NCI-H1694 treated with DMSO at 0.1 percent for 48 hours (cell line): ENCODE measurements at regions not wholly inside any gene's neighbourhood (a gene's known extent, or its start where the extent isn't known, plus 50 kb on each side); places are given as distances from the start of the nearest gene placed in this dataset.
A peak's percentile ranks its signal among the peaks of the same experiment; 100 is the strongest.

Experiments used
- DNase-seq: peaks from one replicate; lab custom pipeline; 2025; lab: John Stamatoyannopoulos, UW

DNA sequence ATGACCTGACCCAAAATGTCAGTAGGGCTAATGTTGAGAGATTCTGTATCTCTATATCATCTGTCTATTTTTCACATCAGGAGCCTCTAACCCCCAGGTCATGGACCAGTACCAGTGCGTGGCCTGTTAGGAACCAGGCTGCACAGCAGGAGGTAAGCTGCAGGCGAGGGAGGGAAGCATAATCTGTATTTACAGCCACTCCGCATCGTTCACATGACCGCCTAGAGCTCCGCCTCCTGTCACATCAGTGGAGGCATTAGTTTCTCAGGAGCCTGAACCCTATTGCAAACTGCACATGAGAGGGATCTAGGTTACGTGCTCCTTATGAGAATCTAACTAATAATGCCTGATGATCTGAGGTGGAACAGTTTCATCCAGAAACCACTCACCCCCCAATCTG lies 180.6 kb downstream of the RDH14 start:
- DNase-seq, result no peak

DNA sequence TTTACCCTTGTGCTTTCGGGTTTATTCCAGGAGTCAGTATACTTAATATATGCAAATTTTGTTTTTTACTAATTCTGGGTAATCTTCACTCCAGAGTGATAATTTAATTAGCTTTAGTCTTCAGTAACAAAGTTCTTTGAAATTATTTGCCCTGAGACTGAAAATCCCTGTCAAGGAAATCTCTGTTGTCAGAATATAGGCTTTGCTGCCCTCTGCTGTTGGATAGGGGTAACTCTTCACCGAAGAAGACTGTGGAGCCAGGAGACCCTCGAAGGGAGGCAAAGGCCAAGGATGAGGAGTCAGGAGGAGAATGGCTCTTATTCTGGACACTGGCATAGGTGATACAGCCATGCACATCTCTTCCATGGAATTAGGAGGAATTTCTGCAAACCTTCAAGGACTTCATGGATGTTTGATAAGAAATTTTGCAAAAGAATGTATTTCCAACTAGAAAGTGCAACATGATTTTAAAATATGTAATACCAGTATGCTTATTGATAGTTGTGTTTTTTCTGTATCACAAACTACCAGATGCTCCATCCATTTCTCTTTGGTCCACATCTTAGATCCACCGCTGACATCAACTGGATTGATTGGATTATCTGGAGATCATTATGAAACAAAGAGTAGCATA lies 182.3 kb downstream of the RDH14 start:
- DNase-seq, result peak; percentile 74

DNA sequence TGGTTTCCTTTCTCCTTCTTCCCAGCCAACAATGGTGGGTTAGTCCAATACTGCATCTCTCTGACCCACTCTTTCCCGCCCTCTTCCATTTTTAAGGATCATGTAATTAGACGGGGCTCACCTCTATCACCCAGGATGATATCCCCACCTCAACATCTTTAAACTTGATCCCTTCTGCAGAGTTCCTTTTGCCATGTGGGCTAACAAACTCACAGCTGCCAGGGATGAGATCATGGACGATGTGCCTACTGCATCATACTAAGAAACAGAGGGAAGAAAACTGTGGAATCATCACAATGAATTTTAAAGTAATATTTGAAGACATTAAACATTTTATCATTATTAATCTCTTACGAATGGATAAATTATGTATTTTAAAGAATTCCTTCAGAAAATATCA lies 183.5 kb downstream of the RDH14 start:
- no peak for DNase-seq

DNA sequence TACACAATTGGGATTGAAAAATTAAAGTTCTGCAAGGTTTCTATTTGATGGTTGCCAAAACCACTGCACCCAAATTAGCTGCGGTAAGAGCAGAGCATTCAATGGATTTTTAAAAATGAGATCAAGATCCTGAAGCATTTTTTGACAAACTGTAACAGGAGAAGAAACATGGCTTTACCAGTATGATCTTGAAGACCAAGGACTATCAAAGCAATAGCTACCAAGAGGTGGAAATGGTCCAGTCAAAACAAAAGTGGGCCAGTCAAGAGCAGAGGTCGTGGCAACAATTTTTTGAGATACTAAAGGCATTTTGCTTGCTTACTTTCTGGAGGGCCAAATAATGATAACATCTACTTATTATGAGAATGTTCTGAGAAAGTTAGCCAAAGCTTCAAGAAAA lies 186.8 kb downstream of the RDH14 start:
- DNase-seq, result no peak

DNA sequence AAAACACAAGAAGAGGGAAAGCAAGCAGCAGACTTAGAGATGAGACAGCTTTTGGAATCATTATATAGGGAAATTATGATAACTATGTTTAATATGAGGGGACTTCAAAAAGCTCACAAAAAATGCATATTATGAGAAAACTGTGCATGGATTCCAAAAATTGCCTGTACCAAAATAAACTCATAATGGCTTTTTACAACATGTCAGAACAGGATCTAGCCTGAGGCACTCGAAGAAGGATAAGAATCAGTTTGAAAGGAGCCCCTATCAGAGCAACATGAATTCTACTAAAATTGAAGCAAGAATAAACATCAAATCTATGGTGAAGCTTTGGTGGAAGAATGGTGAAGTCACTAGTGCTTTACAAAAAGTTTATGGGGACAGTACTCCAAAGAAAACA lies 187.4 kb downstream of the RDH14 start:
- DNase-seq, result no peak

DNA sequence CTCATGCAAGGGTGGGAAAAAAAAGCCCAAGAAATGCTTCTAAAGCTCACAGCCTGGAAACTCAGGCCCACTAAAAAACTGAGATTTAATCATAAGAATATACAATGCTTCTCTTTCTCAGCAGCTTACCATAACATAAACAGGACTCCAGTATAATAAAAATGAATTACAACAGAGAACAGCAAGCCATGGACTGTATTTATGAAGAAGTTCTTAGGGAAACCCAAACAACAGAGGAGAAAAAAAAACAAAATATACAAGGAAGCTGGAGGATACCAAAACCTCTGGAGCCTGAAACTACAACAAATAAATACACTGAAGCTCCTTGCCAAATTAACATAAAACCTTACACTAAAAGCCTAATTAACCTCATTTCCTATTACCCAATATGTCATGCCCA lies 187.8 kb downstream of the RDH14 start:
- DNase-seq, result no peak

DNA sequence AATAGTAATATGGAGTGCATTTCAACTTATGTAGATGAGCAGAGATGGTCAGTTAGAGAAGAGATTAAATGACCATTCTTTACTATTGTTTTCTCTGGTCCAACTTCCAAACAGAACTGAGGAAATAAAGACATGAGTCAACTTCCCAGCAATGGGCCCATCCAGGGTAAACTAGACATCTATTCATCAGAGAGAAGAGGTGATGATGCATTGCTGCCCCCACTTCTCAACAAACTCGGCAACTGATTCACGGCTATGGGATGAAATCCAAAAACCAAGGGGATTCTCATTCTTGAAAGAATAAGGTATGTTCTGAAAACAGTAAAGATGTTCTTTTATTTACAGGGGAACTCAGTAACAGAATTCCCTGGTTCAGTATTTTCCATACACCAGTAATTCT lies 190.7 kb downstream of the RDH14 start:
- no peak for DNase-seq

DNA sequence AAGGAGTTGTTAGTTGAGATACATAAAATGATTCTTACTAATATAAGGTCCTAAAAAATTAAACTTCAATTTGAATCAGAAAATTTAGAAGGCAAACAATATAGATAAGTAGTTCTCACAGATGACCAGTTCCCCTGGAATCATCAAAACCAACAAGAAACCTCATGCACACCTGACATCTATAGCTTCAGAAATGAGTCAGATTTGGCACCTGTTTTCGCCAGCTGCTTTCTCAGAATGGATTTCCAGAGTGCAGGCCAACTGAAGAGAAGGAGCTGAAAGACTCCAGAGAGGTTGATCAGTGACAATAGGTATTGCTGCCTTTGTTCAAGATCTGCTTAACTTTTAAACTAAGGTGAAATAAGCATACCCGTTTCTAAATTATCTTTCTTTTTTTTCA lies 192.4 kb downstream of the RDH14 start:
- DNase-seq, result no peak

DNA sequence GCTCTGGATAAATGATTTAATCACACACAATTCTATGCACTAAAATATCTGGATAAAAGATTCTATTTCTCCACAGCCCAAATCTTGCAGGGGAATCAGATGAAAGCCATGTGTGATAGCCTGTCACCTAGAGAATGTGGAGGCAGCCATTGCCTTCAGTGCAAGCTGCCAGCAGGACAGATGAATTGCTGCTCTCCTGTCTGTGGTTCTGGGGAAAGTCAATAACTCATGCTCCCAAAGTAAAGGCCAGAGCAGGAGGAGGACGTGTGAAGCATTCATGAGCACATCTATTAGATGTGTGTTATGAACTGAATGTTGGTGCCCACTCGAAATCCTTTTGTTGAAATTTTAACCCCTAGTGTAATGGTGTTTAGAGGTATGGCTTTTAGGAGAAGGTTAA lies 195.1 kb downstream of the RDH14 start:
- no peak for DNase-seq

DNA sequence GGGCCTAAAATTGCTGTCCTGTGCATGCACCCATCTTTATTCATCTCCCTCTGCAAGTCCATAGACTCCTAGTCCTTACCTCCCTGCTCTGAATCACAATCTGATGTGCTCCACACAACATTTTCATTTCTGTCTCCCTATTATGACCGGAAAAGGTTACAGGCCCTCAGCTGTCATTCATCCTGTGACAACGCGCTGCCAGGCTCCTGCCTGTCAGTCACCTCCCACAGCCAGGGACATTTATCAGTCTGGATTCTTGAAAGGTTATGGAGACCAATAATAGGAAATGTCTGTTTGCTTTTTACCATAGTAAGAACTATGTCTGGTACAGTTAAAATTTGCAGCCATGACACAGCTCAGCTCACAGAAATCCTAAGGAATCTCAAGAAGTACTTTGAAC lies 197.1 kb downstream of the RDH14 start:
- DNase-seq, result no peak

DNA sequence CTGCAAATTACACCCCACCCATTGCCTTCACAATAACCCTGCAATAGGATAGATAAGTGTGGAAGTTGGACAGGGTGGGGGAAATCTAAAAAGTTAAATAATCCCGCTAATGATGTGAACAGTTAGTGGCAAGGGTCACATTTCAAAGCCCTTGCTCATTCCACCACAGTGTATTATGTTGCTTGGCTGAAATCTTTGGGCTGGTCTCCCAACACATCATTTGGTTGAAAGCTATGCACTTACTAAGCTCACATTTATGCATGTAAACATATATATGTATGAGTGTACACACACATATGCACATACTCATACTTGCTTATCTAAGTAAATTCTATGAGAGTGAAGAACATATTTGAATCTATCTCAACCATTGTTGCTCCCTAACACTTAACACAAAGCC lies 197.8 kb downstream of the RDH14 start:
- no peak for DNase-seq

DNA sequence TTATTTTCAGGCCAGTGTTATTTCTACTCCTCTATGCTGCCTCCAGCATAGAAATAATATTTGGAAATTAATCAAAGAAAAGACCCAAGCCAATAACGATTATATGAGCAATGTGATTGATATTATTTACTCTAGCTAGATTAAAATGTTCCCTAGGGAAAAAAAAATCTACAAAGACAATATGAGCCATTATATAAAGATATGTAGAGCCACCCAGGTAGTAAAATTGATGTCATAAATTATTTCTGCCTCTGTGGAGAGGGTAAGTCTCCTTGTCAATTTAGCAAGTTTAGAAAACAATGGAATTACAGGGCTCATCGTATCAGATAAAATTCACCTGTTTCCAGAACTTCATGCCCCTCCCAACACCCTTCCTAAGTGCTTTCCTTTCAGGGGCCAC lies 202.9 kb downstream of the RDH14 start:
- no peak for DNase-seq

DNA sequence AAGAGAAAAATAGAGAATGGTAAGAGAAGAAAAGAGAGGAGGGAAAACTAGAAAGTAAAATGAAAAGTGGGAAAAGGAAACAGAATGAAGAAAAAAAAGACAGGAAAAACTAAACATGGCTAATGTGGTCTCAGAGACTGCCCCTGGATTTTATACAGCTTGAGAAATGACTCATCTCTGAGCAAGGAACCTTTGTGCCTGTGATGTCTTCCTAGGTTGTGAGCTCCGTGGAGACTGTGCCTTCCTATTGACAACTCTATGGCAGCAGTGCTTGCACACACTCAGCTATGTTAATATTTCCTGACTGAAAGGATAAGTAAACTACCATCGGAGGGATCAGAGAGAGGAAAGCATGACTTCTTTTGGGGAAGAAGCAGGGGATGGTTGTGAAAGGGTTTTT lies 203.8 kb downstream of the RDH14 start:
- no peak for DNase-seq

DNA sequence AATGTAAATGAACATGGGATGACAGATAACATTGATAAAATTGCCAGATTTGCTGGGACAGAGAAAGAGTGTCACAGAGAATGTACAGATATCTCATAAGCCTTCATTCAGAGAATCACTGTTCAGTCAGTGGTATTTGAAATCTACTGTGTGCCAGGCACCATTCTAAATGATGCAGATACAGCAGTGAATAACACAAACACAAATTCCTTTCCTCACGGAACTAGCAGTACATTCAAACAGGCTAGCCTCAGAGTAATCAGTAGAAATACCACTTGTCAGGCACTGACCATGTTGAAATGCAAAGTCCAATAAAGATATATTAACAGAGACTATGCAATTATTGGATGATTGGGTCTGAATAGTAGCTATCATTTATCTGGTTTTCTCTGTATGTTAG lies 211.0 kb downstream of the RDH14 start:
- DNase-seq, result no peak

DNA sequence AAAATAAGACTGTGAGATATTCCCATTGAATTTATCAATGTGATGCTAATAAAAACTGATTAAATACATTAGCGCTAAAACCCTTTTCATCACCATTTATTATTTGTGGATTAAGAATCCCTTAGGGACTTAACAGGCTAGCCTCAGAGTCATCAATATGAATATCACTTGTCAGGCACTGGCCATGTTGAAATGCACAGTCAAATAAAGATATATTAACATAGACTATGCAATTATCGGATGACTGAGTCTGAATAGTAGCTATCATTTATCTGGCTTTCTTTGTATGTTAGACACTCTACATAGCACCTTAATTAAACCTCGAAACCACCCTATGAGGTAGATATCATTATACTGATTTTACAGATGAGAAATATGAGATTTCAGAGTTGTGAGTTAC lies 213.6 kb downstream of the RDH14 start:
- no peak for DNase-seq

DNA sequence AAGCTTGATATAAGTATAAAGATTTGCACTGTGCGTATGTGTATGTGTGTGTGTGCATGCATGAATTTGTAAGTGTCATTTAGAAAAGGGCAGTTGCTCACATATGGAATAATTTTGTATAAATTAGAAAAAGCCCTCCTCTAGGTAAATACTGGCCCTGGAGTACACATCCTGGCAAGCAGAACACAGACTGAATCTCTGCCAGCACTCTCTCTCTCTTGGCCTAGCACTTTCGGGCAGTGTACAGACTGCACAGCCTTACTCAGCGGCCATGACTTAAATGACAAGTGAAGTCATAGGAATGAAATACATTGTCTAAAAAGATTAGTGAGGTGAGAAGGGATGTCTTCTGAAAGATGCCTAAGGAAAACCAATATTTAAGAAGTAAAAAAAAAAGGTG lies 214.1 kb downstream of the RDH14 start:
- no peak for DNase-seq

DNA sequence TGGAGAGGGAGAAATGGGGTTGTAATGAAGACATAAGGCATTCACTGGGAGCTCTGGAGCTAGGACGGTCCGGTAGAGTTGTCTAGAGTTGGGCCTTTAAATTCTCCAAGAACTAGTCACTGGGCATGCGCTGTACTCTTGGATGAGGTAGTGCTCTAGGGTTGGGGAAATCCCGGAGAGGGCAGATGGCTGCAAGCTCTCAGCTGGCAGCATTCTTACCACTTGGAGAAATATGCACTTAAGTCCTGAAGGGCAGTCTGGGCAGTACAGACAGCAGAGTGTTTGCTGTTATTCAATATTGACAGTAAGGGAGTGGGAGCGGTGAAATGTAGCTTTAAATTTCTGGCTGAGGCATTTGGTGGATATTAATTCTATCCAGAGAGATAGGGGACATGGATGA lies 214.6 kb downstream of the RDH14 start:
- no peak for DNase-seq

DNA sequence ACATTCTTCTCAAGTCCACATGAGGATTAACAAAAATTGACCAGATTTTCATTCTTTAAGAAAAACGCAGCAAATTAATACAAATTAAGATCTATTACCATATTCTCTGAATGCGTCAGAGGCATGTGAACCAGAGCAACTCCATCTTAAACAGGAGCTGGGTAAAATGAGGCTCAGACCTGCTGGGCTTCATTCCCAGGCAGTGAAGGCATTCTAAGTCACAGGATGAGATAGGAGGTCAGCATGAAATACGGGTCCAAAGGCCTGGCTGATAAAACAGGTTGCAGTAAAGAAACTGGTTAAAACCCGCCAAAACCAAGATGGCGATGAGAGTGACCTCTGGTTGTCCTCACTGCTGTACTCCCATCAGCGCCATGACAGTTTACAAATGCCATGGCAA lies 217.6 kb downstream of the RDH14 start:
- no peak for DNase-seq

DNA sequence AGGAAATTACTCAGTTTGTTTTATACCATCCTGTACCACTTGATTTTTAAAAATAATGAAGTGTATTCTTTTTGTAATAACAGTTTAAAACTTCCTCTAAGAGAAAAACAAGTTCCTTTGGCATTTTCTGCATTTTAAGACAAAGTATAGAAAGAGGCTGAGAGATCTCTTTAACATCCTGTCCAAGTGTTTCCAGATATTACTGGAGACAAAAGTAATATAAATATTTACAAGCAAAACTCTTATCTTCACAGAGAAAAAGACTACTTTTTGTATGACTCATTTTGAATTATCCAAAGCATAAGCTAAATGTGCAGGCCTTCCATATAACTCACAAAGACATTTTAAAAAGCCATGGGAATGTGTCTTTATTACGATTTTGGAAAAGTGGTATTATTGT lies 221.1 kb downstream of the RDH14 start:
- DNase-seq, result no peak

DNA sequence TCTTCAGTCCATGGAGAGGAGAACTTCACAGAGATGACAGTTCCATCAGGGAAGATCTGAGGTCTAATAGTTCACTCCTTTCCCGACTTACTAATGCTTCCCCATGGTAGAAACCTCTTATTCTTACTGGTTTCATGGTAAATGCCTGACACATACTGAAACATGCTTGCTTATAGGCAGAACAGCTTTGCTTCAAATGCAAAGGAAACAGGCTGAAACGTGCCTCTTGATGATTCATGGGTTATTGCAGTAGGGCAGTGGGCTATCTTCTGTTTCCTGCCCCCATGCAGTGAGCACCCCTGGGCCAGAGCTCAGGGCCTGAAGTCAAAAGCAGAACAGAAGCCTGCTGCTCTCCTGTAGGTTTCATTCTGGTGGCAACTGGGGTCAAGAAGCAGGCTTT lies 223.5 kb downstream of the RDH14 start:
- no peak for DNase-seq

DNA sequence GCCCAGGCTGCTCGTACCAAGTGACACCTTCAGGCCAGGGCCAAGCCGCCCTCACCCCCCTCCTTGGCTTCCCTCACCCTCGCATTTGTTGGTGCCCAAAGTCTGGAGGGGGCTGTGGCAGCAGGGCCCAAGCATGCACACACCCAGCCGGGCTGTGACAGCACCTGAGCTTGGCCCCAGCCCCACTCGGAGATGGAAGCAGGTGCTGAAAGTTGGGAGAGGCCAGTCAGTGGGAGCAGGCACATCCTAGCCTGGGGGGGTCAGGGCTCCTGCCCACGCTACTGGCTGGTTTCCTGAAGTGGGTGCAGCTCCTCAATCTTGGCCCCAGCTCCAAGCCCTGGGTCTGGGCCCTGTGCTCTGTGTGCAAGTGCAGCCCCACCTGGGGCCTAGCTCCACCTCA lies 228.0 kb downstream of the RDH14 start:
- no peak for DNase-seq

DNA sequence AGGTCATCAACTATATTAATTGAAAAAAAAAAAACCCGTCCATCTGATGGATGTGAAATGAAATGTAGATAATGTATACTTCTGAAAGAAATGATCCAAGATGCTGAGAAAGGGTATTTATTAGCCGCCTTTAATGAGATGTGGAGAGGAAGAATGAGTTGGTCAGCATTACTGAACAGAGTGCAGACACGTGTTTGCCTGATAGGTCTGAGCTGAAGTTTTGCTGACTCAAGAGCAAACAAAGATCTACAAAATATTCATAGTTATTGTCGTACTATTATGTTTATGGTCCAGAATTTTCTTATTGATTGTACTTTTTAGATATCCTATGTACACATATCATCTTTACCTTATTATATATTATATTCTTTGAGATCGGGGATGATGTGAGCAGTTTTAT lies 235.3 kb downstream of the RDH14 start:
- DNase-seq, result no peak

DNA sequence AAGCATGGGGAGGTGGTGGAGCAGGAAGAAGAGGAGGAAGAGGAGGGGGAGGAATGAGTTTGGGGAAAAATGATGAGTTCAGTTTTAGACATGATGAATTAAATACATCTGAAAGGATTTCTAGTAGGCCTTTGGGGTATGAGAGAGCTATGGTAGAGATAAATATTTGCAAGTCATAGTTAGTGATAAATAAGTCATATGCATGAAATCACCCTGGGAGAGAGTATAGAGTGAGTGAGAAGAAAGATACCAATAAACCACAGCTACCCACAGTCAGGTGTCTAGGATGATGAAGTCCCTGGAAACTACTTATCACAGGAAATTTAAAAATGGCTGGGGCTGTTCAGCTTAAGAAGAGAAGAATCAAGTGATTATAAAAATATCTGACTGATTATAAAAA lies 240.5 kb downstream of the RDH14 start:
- DNase-seq, result no peak

DNA sequence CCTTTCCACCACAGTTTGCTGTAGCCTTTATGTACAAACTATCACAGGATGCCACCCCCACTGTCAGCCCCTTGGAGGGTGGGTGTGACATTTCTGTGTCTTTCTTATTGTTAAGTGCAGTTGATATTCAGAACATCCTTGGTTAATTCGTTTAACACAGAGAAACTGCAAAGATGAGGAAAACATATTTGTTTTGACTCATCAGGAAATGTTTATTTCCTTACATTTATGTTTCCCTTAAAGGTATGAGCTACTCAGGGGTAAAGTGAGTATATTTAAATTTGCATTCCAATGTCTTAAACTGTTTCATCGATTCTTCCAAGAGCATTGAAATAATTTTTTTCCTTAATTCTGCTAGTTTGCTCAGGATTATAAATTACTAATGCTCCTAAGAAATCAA lies 243.4 kb downstream of the RDH14 start:
- no peak for DNase-seq

DNA sequence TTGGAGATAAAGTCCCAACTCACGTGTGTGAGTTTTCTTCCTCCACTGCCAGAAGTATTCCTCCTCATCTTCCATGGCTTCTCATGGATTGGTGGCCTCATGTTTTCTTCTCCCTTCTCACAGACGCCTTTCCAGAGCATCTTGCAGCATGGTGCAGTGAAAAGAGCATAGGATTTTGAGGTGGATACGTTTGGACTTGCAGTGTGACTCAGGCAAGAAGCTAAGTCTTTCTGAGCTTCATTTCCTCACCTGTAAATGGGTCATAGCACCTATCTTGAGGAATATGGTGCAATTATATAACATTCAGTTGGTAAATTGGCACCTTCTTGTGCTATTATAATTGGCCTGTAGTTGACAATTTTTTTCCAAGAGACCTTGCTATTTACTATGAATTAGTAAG lies 247.6 kb downstream of the RDH14 start:
- DNase-seq, result no peak
